Tibial artery (tissue), 4 donors: ENCODE measurements at regions not wholly inside any gene's neighbourhood (a gene's known extent, or its start where the extent isn't known, plus 50 kb on each side); places are given as distances from the start of the nearest gene placed in this dataset.

ENCODE experiments used
- DNase-seq, 2 donors: peaks; one replicate each; pipeline ENCODE4 v3.0.0-alpha.2; 2019
- H3K27ac ChIP-seq, 2 donors: fragments of 200-600 bp; sonication (generic) in 1 of 2; 1 replicate in 1 of 2; 2 replicates in 1 of 2; pipeline ENCODE4 v1.5.1; 2018 to 2019; ENCODE audit warnings: mild to moderate bottlenecking in 1 of 2
- H3K27me3 ChIP-seq, 2 donors: fragments of 200-600 bp; sonication (generic) in 1 of 2; one replicate each; pipeline versions ENCODE4 v1.5.1 to v1.6.0; 2016 to 2019
- H3K36me3 ChIP-seq, 3 donors: fragments of 200-600 bp; sonication (generic) in 2 of 3; one replicate each; pipeline ENCODE4 v1.5.1; 2016 to 2019; ENCODE audit warnings: mild to moderate bottlenecking in 2 of 3
- H3K4me1 ChIP-seq, 4 donors: fragments of 200-600 bp; sonication (generic) in 2 of 4; 1 replicate in 3 of 4; 2 replicates in 1 of 4; pipeline ENCODE4 v1.5.1; 2016 to 2019
- H3K4me3 ChIP-seq, 2 donors: fragments of 200-600 bp; sonication (generic) in 1 of 2; 1 replicate in 1 of 2; 2 replicates in 1 of 2; pipeline ENCODE4 v1.5.1; 2018 to 2019; ENCODE audit warnings: mild to moderate bottlenecking in 2 of 2
- H3K9me3 ChIP-seq, 3 donors: fragments of 200-600 bp; sonication (generic) in 1 of 3; one replicate each; pipeline ENCODE4 v1.5.1; 2016 to 2019
- CTCF ChIP-seq, 2 experiments: fragments of 200-600 bp in 1 of 2; fragments of 450-650 bp in 1 of 2; IDR thresholded peaks; one replicate each; pipeline ENCODE4 v1.5.1; 2017 to 2019; ENCODE audit warnings: antibody characterized with exemption in 2 of 2, mild to moderate bottlenecking in 1 of 2, moderate library complexity in 1 of 2
- intact Hi-C: fragments of 100-400 bp; cut with DNase I; formaldehyde crosslinking; loops from one replicate; pipeline ENCODE4 v1.15.0; 2023; ENCODE audit warnings: low total_unique reads

DNA sequence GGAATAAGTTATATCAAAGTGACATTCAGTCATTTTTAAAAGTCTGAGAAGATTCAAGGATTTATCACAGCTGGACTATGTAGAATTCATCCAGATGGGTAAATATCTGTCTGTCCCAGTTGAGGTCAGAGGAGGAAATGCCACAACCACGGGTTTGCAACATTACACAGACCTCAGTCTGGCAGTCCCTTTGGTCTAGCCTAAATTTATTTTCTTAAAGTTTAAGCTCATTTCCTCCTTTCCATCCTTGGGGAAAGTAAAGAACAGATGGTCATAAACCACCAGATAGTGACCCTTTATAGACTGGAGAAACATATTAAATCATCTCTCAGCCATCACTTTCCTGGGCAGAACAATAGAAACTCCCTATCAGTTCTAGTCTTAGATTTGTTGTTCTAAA is 238.4 kb upstream of the DDI1 start:
- Histone ChIP-seq H3K27ac (peak overlapping the region in 1 of 2 donors; percentile 21), H3K9me3 (no peaks in the 10 kb centered on the region), H3K36me3 (no peaks in the 10 kb centered on the region), H3K4me1 (peaks cover 0 to 20% (median 6%) of the 10 kb centered on the region in 4 donors), H3K4me3 (no peak overlapping the region), H3K27me3 (no peaks in the 10 kb centered on the region)
- TF ChIP-seq CTCF (IDR thresholded peaks at IDR 0.05) = no peak
- intact Hi-C loops = no loop called here
- DNase-seq = no peak

DNA sequence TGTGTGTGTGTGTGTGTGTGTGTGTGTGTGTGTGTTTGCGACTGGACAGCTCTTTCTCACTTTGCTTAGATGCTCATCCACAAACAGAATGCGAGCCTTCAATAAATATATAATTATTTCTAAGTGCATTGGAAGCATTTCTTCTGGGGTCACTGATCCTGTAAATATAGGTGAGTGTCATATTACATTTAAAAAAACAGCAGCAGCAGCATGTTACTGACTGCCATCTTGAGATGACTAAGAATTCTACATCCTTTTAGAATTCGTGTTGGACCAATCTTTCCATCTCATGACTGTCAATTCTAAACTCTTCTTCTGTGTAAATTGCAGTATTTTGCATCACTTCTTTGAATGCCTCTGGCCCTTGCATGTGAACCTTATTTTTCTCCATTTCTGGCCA is 238.0 kb upstream of the DDI1 start:
- Histone ChIP-seq H3K27me3 (no peaks in the 10 kb centered on the region), H3K9me3 (no peaks in the 10 kb centered on the region), H3K36me3 (no peaks in the 10 kb centered on the region), H3K4me3 (no peak overlapping the region), H3K27ac (peak overlapping the region in 1 of 2 donors; percentile 21), H3K4me1 (peaks cover 0 to 20% (median 6%) of the 10 kb centered on the region in 4 donors)
- intact Hi-C loops = no loop called here
- DNase-seq = no peak
- TF ChIP-seq CTCF (IDR thresholded peaks at IDR 0.05) = no peak

- TF ChIP-seq CTCF (IDR thresholded peaks at IDR 0.05) = no peak
- Histone ChIP-seq H3K27me3 (no peaks in the 10 kb centered on the region), H3K4me3 (no peak overlapping the region), H3K9me3 (no peaks in the 10 kb centered on the region), H3K4me1 (peaks cover 0 to 25% (median 6%) of the 10 kb centered on the region in 4 donors), H3K27ac (peak overlapping the region; percentile 32 to 40), H3K36me3 (no peaks in the 10 kb centered on the region)
- DNase-seq = peak in 1 of 2 donors; percentile 21
- intact Hi-C loops = no loop called here
These were observed 235.9 kb upstream of the DDI1 start for GRCh38 chr11:103800406-103801114.

- H3K27me3 ChIP-seq = no peaks in the 10 kb centered on the region
- no peaks in the 10 kb centered on the region for H3K9me3 ChIP-seq
- DNase-seq = no peak
- H3K4me1 ChIP-seq = peaks cover 0 to 29% (median 6%) of the 10 kb centered on the region in 4 donors
- no peak overlapping the region for H3K4me3 ChIP-seq
- H3K27ac ChIP-seq = no peak overlapping the region
- H3K36me3 ChIP-seq = no peaks in the 10 kb centered on the region
- intact Hi-C loops = no loop called here
- no peak for TF ChIP-seq CTCF (IDR thresholded peaks at IDR 0.05)
These were observed 233.4 kb upstream of the DDI1 start for GRCh38 chr11:103803062-103803461.

DNA sequence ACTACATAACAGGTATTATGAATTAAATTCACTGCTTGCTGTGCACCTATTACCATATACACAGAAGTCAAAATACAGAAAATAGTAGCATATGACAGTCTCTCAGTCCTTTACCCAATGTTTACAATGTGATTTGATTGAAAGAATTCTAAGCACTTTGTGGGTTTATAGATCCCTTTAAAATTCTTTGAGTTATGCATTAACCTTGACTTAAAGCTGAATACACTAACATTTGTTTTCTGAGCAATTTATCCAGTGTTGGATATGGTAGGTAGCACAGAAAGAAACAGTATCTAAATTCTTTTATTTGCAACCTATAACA is 230.8 kb upstream of the DDI1 start:
- H3K36me3 ChIP-seq = no peaks in the 10 kb centered on the region
- no peak overlapping the region for H3K27ac ChIP-seq
- H3K9me3 ChIP-seq = no peaks in the 10 kb centered on the region
- no peaks in the 10 kb centered on the region for H3K27me3 ChIP-seq
- no peak for TF ChIP-seq CTCF (IDR thresholded peaks at IDR 0.05)
- peaks cover 0 to 21% (median 2%) of the 10 kb centered on the region in 4 donors for H3K4me1 ChIP-seq
- intact Hi-C loops = no loop called here
- no peak for DNase-seq
- no peak overlapping the region for H3K4me3 ChIP-seq
